ENCODE measurements at regions not wholly inside any gene's neighbourhood (a gene's known extent, or its start where the extent isn't known, plus 50 kb on each side); places are given as distances from the start of the nearest gene placed in this dataset.

DNA sequence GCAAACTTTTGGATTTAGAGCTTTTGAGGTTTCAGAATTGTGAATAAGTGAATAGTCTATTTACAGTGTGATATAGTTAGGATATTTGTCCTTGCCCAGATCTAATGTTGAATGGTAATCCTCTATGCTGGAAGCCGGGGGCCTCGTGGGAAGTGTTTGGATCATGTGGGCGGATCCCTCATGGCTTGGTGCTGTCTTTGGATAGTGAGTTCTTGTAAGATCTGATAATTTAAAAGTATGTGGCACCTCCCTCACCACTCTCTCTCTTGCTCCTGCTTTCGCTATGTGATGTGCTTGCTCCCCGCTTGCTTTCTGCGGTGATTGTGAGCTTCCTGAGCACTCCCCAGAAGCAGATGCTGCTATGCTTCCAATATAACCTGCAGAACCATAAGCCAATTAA is 128.0 kb upstream of the KCNJ3 start:
- dilution Hi-C loops (cut with HindIII; ENCODE audit: low sequenced_read_pairs, unreplicated experiment) (no loop called here), intact Hi-C loops (cut with micrococcal nuclease) (no loop called here), in situ Hi-C loops (cut with MboI; ENCODE audit: low sequenced_read_pairs) (no loop called here)
- no peak overlapping the region for H3K4ac ChIP-seq (ENCODE audit: low read depth, low read length)
- no peak overlapping the region for H2AK5ac ChIP-seq (ENCODE audit: low read depth, low read length)
- no peak overlapping the region for H3K27ac ChIP-seq (ENCODE audit: insufficient read depth, low read length)
- H3K18ac ChIP-seq (ENCODE audit: low read depth, low read length) = no peak overlapping the region
- no peak overlapping the region for H2AK9ac ChIP-seq (replicated peaks; ENCODE audit: low read depth, low read length, poor library complexity)
- no peak overlapping the region for H3K9ac ChIP-seq (ENCODE audit: low read depth, low read length)
- H3K79me1 ChIP-seq (ENCODE audit: low read depth in 1 of 2, low read length in 2 of 2) = no peaks in the 10 kb centered on the region
- TF ChIP-seq, protein P1, sequence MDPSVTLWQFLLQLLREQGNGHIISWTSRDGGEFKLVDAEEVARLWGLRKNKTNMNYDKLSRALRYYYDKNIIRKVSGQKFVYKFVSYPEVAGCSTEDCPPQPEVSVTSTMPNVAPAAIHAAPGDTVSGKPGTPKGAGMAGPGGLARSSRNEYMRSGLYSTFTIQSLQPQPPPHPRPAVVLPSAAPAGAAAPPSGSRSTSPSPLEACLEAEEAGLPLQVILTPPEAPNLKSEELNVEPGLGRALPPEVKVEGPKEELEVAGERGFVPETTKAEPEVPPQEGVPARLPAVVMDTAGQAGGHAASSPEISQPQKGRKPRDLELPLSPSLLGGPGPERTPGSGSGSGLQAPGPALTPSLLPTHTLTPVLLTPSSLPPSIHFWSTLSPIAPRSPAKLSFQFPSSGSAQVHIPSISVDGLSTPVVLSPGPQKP (IDR thresholded peaks at IDR 0.05; ENCODE audit: borderline replicate concordance, low read depth, low read length) = no peak
- TF ChIP-seq FOS (IDR thresholded peaks at IDR 0.05; ENCODE audit: low read depth, low read length) (no peak), NFE2L2 (IDR thresholded peaks at IDR 0.05; ENCODE audit: low read depth, low read length) (no peak), MAFK (IDR thresholded peaks at IDR 0.05; ENCODE audit: low read depth, low read length) (no peak), MAZ (IDR thresholded peaks at IDR 0.05; ENCODE audit: borderline replicate concordance, low read depth, low read length) (no peak), RAD21 (IDR thresholded peaks at IDR 0.05; ENCODE audit: low read length) (no peak), BHLHE40 (IDR thresholded peaks at IDR 0.05; ENCODE audit: low read depth, low read length) (no peak), CHD1 (IDR thresholded peaks at IDR 0.05; ENCODE audit: low read depth, low read length) (no peak), RCOR1 (IDR thresholded peaks at IDR 0.05; ENCODE audit: insufficient replicate concordance, low read length) (no peak), USF2 (IDR thresholded peaks at IDR 0.05; ENCODE audit: low read depth, low read length) (no peak), MXI1 (IDR thresholded peaks at IDR 0.05; ENCODE audit: borderline replicate concordance, low read depth, low read length) (no peak), SMC3 (IDR thresholded peaks at IDR 0.05; ENCODE audit: low read depth, low read length) (no peak), CEBPB (IDR thresholded peaks at IDR 0.05; ENCODE audit: low read depth, low read length) (no peak), RFX5 (IDR thresholded peaks at IDR 0.05; ENCODE audit: low read depth, low read length) (no peak), POLR2A (IDR thresholded peaks at IDR 0.05; ENCODE audit: low read depth, low read length) (no peak)
- TF ChIP-seq, protein P2, sequence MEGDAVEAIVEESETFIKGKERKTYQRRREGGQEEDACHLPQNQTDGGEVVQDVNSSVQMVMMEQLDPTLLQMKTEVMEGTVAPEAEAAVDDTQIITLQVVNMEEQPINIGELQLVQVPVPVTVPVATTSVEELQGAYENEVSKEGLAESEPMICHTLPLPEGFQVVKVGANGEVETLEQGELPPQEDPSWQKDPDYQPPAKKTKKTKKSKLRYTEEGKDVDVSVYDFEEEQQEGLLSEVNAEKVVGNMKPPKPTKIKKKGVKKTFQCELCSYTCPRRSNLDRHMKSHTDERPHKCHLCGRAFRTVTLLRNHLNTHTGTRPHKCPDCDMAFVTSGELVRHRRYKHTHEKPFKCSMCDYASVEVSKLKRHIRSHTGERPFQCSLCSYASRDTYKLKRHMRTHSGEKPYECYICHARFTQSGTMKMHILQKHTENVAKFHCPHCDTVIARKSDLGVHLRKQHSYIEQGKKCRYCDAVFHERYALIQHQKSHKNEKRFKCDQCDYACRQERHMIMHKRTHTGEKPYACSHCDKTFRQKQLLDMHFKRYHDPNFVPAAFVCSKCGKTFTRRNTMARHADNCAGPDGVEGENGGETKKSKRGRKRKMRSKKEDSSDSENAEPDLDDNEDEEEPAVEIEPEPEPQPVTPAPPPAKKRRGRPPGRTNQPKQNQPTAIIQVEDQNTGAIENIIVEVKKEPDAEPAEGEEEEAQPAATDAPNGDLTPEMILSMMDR (conservative IDR thresholded peaks at IDR 0.05; ENCODE audit: low read depth, low read length) = no peak
- H2BK5ac ChIP-seq (ENCODE audit: low read depth, low read length, poor library complexity, severe bottlenecking) = no peak overlapping the region
- no TSS peak for BruUV-seq (replicated peaks)
- no peak overlapping the region for H2BK120ac ChIP-seq (ENCODE audit: low read depth, low read length)
- H2BK20ac ChIP-seq (ENCODE audit: low read depth, low read length) = no peak overlapping the region
- H3K14ac ChIP-seq (replicated peaks; ENCODE audit: low read depth, low read length) = no peak overlapping the region
- H3K4me2 ChIP-seq (ENCODE audit: low read depth, low read length) = no peak overlapping the region
- WGBS, 2 experiments (ENCODE audit: extremely low coverage in 2 of 2, insufficient read length in 1 of 2) = no CpG with 5 or more reads among the region's 6 CpGs
- DNase-seq (no peak), ATAC-seq (ENCODE audit: low read depth) (no peak)
- H3K9me3 ChIP-seq (ENCODE audit: control insufficient read depth, insufficient read depth, low read length) = peaks cover 3% of the 10 kb centered on the region; the same call in 1 of the 2 replicates
- H3K4me1 ChIP-seq (ENCODE audit: control insufficient read depth, insufficient read depth, low read length) = no peaks in the 10 kb centered on the region
- no peak overlapping the region for H4K91ac ChIP-seq (ENCODE audit: insufficient read depth, low read depth, low read length)
- no peaks in the 10 kb centered on the region for H3K36me3 ChIP-seq (ENCODE audit: control insufficient read depth, insufficient read depth, low read length)
- H4K8ac ChIP-seq (ENCODE audit: low read depth in 2 of 2, low read length in 2 of 2) = no peak overlapping the region
- H4K20me1 ChIP-seq (ENCODE audit: insufficient read depth, low read length) = no peaks in the 10 kb centered on the region
- H4K5ac ChIP-seq (ENCODE audit: low read depth, low read length) = no peak overlapping the region
- no peak overlapping the region for H2AFZ ChIP-seq (replicated peaks; ENCODE audit: low read length, poor library complexity)
- H2BK15ac ChIP-seq (ENCODE audit: low read depth, low read length) = no peak overlapping the region
- H3K23ac ChIP-seq (ENCODE audit: low read depth, low read length) = no peak overlapping the region
- no peaks in the 10 kb centered on the region for H3K27me3 ChIP-seq (ENCODE audit: control insufficient read depth, insufficient read depth, low read length)
- H3K9me1 ChIP-seq (ENCODE audit: insufficient read depth, low read length) = no peaks in the 10 kb centered on the region
- no peak overlapping the region for H3K56ac ChIP-seq (ENCODE audit: extremely low read depth, insufficient read depth, low read length)
- CTCF ChIA-PET = no interaction called here
- H3K4me3 ChIP-seq (ENCODE audit: insufficient read depth, low read depth, low read length) = no peak overlapping the region
- POLR2A ChIA-PET (ENCODE audit: unreplicated experiment) = no interaction called here
